ENCODE measurements at regions not wholly inside any gene's neighbourhood (a gene's known extent, or its start where the extent isn't known, plus 50 kb on each side); places are given as distances from the start of the nearest gene placed in this dataset.

GRCh38 chr3:164320962-164321361 lies 757.3 kb downstream of the SI start:
- no peak overlapping the region for H3K27ac ChIP-seq (ENCODE audit: low read depth in 2 of 2, low read length in 1 of 2)
- no peak for TF ChIP-seq MAX (IDR thresholded peaks at IDR 0.05; ENCODE audit: low read depth)
- TF ChIP-seq JUND (IDR thresholded peaks at IDR 0.05), result no peak
- TF ChIP-seq SMC3 (IDR thresholded peaks at IDR 0.05; ENCODE audit: low read depth, low read length), result no peak
- TF ChIP-seq GABPA (IDR thresholded peaks at IDR 0.05; ENCODE audit: low read depth), result no peak
- TF ChIP-seq CHD2 (IDR thresholded peaks at IDR 0.05; ENCODE audit: low read length, partially characterized antibody), result no peak
- no peak for TF ChIP-seq YY1 (IDR thresholded peaks at IDR 0.05; ENCODE audit: low read depth)
- TF ChIP-seq EZH2phosphoT487 (IDR thresholded peaks at IDR 0.05; ENCODE audit: borderline replicate concordance, low read depth), result no peak
- TF ChIP-seq CTCF (IDR thresholded peaks at IDR 0.05), result no peak
- no peak for TF ChIP-seq MEF2A (IDR thresholded peaks at IDR 0.05; ENCODE audit: borderline replicate concordance, low read depth)
- TF ChIP-seq POLR2AphosphoS5 (IDR thresholded peaks at IDR 0.05; ENCODE audit: low read depth, low read length), result no peak
- TF ChIP-seq USF2 (IDR thresholded peaks at IDR 0.05; ENCODE audit: borderline replicate concordance, low read depth, low read length), result no peak
- no peak for TF ChIP-seq RCOR1 (IDR thresholded peaks at IDR 0.05; ENCODE audit: low read length)
- TF ChIP-seq TCF12 (IDR thresholded peaks at IDR 0.05), result no peak
- no peak for TF ChIP-seq PBX3 (IDR thresholded peaks at IDR 0.05)
- H3K9me3 ChIP-seq, result no peaks in the 10 kb centered on the region
- H3K36me3 ChIP-seq (replicated peaks in 1 of 2; ENCODE audit: control insufficient read depth in 1 of 2, insufficient read depth in 2 of 2, low read length in 1 of 2), result no peaks in the 10 kb centered on the region
- CTCF ChIA-PET, result no interaction called here
- no peaks in the 10 kb centered on the region for H3K9me2 ChIP-seq
- POLR2A ChIA-PET, result no interaction called here
- DNase-seq, result no peak
- H3F3A ChIP-seq (replicated peaks; ENCODE audit: insufficient read depth), result no peaks in the 10 kb centered on the region
- no peak overlapping the region for H3K4me2 ChIP-seq
- no peaks in the 10 kb centered on the region for H3K27me3 ChIP-seq (ENCODE audit: insufficient read depth)
- H4K20me1 ChIP-seq (ENCODE audit: insufficient read depth), result no peaks in the 10 kb centered on the region
- 33% methylated on average over 5 of the region's 7 CpGs for WGBS (ENCODE audit: low lambda C conversion rate)
- no peaks in the 10 kb centered on the region for H3K4me1 ChIP-seq (ENCODE audit: control insufficient read depth in 1 of 2, insufficient read depth in 2 of 2, low read depth in 1 of 2, low read length in 1 of 2)
- H3K79me2 ChIP-seq (ENCODE audit: insufficient read depth), result no peaks in the 10 kb centered on the region
- no peak overlapping the region for H3K9ac ChIP-seq
- H2AFZ ChIP-seq (ENCODE audit: low read depth), result no peak overlapping the region
- H3K4me3 ChIP-seq (ENCODE audit: low read depth in 2 of 2, low read length in 1 of 2), result no peak overlapping the region

- Histone ChIP-seq H2AFZ (ENCODE audit: low read depth) (no peak overlapping the region), H3K9ac (no peak overlapping the region), H3K27me3 (ENCODE audit: insufficient read depth) (no peaks in the 10 kb centered on the region), H3K4me3 (ENCODE audit: low read depth in 2 of 2, low read length in 1 of 2) (no peak overlapping the region), H3F3A (replicated peaks; ENCODE audit: insufficient read depth) (no peaks in the 10 kb centered on the region), H3K79me2 (ENCODE audit: insufficient read depth) (no peaks in the 10 kb centered on the region), H3K4me2 (no peak overlapping the region), H3K9me2 (no peaks in the 10 kb centered on the region), H3K27ac (ENCODE audit: low read depth in 2 of 2, low read length in 1 of 2) (no peak overlapping the region), H3K9me3 (no peaks in the 10 kb centered on the region), H4K20me1 (ENCODE audit: insufficient read depth) (no peaks in the 10 kb centered on the region), H3K4me1 (ENCODE audit: control insufficient read depth in 1 of 2, insufficient read depth in 2 of 2, low read depth in 1 of 2, low read length in 1 of 2) (no peaks in the 10 kb centered on the region), H3K36me3 (replicated peaks in 1 of 2; ENCODE audit: control insufficient read depth in 1 of 2, insufficient read depth in 2 of 2, low read length in 1 of 2) (no peaks in the 10 kb centered on the region)
- TF ChIP-seq USF2 (IDR thresholded peaks at IDR 0.05; ENCODE audit: borderline replicate concordance, low read depth, low read length) (no peak), FOXM1 (IDR thresholded peaks at IDR 0.05; ENCODE audit: low read depth) (no peak), GATA2 (CRISPR knock-in tag; IDR thresholded peaks at IDR 0.05) (no peak), TAF1 (IDR thresholded peaks at IDR 0.05; ENCODE audit: borderline replicate concordance, low read depth, low read length) (no peak), PBX3 (IDR thresholded peaks at IDR 0.05) (no peak), NRF1 (IDR thresholded peaks at IDR 0.05; ENCODE audit: low read depth, low read length) (no peak), EZH2phosphoT487 (IDR thresholded peaks at IDR 0.05; ENCODE audit: borderline replicate concordance, low read depth) (no peak), FOSL2 (IDR thresholded peaks at IDR 0.05; ENCODE audit: borderline replicate concordance, low read depth) (no peak), RFX5 (IDR thresholded peaks at IDR 0.05; ENCODE audit: low read length) (no peak), MXI1 (IDR thresholded peaks at IDR 0.05; ENCODE audit: low read depth, low read length) (no peak), NFIC (IDR thresholded peaks at IDR 0.05; ENCODE audit: borderline replicate concordance) (no peak), SIN3A (IDR thresholded peaks at IDR 0.05; ENCODE audit: borderline replicate concordance, low read depth, low read length) (no peak)
- ChIA-PET CTCF (interaction anchor here (0.6 kb wide), 1 partner anchor 419 kb away, joined by 3 read pairs; no protein-coding TSS in a partner anchor), POLR2A (no interaction called here)
- no peak for DNase-seq
Observed at GRCh38 chr3:164306042-164306441, 772.3 kb downstream of the SI start.

All from SK-N-SH (cell line).